ENCODE measurements at regions not wholly inside any gene's neighbourhood (a gene's known extent, or its start where the extent isn't known, plus 50 kb on each side); places are given as distances from the start of the nearest gene placed in this dataset.
"Not testable (repeated sequence)": the region's sequence is repeated elsewhere in the genome, so short reads cannot be mapped to it uniquely, and the experiment has no call there.

DNA sequence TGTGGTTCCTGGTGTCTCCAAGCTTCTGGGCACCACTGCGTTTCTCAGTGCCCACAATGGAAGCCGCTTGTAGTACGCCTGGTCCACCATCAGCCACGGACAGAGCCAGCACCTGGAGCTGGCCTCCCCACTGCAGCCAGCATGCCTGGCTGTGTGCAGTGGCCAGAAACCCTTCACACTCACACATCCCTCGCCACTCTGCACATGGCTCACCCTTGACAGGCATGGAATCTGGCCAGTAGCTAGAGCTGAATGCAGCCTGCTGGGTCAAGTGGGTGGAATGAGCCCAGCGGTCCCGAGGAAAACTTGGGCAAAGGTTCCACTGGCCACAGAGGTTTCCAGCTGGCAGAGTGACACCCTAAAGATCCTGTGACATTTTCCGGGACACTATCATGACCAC is 146.0 kb upstream of the ADO start:
- DNase-seq (ENCODE audit: low spot score): no peak

GRCh38 chr10:62661143-62661542 is 143.4 kb upstream of the ADO start:
- DNase-seq (ENCODE audit: low spot score): no peak

DNA sequence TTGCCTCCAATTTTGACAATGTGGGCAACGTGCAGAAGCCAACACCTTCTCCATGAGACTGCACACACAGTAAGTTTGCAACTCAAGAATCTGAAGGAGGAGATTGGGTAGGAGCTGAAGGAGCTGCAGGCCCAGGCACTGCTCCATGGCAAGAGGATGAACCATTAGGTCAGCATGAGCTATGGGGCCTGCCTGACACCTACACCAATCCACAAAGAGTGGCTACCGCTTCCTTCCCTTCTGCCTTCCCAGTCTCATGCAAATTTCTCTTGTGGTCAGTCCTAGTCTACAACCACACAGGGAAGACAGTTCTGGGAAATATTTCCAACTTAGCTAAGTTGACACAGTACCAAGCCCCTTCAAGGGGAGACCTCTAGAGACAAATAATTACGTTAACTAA is 142.0 kb upstream of the ADO start:
- no peak for DNase-seq (ENCODE audit: low spot score)

- no peak for DNase-seq (ENCODE audit: low spot score)
Measured at GRCh38 chr10:62665771-62666170, 138.7 kb upstream of the ADO start.

- no peak for DNase-seq (ENCODE audit: low spot score)
Measured at GRCh38 chr10:62666275-62666674, 138.2 kb upstream of the ADO start.

- DNase-seq (ENCODE audit: low spot score): no peak
Measured at GRCh38 chr10:62669341-62669740, 135.2 kb upstream of the ADO start.

- DNase-seq (ENCODE audit: low spot score): no peak
Measured at GRCh38 chr10:62671104-62671503, 133.4 kb upstream of the ADO start.

DNA sequence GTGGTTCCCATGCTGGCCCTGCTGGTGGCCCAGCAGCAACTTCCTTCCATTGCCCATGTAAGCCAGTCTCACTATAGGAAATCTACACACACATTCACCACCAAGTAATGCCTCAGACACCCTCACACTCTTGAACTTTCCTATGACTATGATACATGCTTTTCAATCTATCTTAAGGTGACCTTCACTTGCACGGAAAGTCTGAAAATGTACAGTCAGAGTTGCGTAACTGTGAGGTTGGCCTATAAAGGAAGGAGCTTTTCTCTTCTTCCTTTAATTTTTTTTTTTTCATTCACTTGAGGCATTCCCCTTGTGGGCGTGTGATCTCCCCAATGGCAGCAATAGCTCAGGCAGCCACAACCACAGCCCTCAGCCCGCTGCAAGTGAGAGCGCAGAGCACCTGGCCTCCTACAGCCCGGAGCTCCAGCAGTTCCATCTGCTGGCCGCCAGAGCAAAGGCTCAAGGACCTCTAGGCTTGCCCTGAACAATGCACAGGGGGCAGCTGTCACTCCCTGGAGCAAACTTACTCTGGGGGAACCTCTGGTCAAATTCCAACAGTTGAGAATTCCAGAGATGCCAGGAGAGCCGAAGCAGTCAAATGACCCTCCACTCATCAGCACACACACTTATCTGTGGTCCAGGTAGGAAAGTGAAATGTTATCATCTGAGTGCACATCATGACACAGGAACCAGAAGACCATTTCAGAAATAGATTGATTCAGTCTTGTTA is 123.1 kb upstream of the ADO start:
- no peak for DNase-seq (ENCODE audit: low spot score)

- no peak for DNase-seq (ENCODE audit: low spot score)
Measured at GRCh38 chr10:62684911-62685310, 119.6 kb upstream of the ADO start.

DNA sequence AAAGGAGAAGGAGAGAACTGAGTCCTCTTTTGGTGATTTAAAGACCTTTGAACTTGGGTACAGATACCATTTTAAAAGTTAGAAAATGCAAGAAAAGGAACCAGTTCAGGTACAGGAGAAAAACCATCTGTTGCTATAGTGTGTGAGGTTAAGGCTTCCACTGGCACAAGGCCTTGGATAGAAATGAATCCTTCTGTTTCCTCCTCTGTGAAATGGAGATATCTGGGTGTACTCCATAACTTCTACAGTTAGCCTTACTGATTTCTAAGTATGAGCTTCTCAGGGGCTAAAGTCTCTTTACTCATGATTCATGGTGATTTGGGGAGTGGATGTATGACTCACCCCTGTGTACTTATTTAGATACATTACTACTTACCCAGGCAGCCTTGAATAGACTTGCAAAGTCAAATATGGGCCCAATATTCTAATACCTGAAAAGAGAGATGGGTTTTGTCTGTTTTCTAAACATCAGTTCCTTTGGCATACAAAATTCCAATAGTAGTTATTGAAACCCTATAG is 117.2 kb upstream of the ADO start:
- DNase-seq (ENCODE audit: low spot score): no peak

DNA sequence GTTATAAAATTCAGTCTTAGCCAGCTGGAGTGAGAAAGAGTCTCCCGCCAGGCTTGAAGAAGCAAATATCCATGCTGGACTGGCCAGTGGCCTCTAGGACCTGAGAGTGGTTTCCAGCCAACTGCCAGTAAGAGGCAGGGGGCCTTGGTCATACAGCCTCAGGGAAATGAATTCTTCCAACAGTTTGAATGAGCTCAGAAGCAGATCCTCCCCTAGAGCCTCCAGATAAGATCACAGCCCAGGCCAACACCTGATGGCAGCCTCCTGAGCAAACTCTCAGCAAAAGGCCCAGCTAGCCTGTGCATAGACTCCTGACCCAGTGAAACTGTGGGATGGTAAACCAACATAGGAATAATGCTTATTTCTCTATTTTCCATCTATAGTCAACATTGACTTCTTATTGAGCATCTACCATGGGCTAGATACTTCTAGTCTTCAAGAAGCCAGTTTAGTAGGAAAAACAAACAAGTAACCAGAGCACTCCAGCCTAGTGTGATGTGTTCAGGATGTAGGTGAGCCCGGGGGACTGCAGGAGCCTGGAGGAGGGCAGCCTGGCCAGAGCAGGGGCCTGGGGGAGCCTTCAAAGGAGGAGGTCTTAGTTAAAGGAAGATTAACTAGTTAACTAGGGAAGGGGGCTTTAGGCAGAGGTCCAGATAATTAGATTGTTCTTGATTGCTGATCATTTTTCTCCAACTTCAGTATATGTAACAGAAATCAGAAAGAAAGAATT is 115.4 kb upstream of the ADO start:
- DNase-seq (ENCODE audit: low spot score): no peak

DNA sequence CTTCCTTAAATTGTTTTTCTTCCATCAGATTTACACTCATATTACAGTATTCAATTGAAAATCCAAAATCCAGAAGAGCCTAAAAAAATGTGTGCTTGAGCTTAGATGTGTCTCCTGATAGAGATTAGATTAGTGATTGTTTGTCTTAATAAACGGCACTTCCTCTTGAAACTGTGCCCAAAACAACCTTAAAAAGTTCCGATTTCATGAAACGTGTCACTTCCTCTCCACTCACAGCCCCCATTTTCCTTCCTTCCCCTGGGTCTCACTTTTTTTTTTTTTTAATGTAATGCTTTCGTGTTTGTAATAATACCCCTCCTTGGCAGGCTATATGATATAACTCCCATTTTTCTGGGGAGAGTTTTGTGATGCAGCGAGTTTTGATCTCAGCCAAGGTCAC is 114.8 kb upstream of the ADO start:
- DNase-seq (ENCODE audit: low spot score): no peak

DNA sequence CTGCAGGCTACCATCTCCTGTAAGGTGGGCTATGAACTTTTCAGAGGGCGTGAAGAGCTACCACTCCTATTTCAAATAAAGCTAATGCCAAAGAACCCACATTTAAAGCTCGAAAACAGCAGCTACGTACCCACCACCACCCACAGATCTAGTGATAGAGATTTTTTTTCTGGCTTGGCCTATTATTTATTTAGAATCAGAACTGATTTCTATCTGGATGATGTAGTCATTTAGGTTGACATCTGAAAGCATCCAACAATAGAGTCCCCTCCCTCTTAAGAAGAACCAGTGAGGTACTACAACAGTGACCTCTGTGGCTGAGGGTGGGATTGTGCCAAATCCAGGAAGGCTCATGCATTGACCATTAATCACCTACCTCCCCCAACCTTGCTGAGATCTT is 113.8 kb upstream of the ADO start:
- DNase-seq (ENCODE audit: low spot score): no peak

DNA sequence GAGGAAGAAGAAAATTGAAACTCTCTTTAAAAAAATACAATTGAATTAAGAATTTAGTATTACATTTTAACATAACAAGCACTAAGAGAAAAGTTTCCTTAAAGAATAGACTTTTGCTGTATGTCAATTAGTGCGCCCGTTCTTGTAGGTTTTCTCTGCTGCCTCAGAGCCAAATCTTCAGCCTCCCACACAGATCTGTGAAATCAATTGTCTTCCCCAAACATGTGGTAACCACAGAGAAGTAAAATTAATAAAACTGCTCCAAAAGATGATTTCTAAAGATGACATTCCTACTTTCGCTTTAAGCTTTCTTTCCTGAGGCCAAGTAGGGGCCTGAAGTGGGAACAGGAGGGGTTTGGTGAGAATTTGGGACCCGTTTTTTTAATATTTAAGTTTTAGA is 113.2 kb upstream of the ADO start:
- DNase-seq (ENCODE audit: low spot score): no peak

GRCh38 chr10:62692085-62692484 is 112.4 kb upstream of the ADO start:
- no peak for DNase-seq (ENCODE audit: low spot score)

- no peak for DNase-seq (ENCODE audit: low spot score)
Measured at GRCh38 chr10:62693306-62693705, 111.2 kb upstream of the ADO start.

- no peak for DNase-seq (ENCODE audit: low spot score)
Measured at GRCh38 chr10:62694537-62695126, 109.9 kb upstream of the ADO start.

DNA sequence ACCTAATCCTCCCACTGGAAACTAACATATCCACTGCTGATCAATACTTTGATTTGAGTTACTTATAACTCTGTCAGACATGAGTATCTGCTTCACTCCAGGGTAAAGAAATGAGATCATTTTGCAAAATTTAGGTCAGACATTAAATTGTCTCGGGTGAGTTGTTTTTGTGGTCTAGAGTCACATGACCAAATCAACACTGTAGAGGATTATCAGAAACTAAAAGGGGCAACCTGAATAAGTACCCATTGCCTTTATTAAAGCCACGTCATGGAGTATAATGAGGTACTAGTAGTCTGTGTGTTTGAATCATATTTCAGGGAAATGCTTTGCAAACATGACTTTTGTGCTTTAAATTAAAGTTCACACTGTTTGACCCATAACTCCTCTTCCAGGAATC is 107.7 kb upstream of the ADO start:
- DNase-seq (ENCODE audit: low spot score): no peak

- no peak for DNase-seq (ENCODE audit: low spot score)
Measured at GRCh38 chr10:62699148-62699547, 105.4 kb upstream of the ADO start.

GRCh38 chr10:62704121-62704520 is 100.4 kb upstream of the ADO start:
- not testable (repeated sequence) for DNase-seq (ENCODE audit: low spot score)

DNA sequence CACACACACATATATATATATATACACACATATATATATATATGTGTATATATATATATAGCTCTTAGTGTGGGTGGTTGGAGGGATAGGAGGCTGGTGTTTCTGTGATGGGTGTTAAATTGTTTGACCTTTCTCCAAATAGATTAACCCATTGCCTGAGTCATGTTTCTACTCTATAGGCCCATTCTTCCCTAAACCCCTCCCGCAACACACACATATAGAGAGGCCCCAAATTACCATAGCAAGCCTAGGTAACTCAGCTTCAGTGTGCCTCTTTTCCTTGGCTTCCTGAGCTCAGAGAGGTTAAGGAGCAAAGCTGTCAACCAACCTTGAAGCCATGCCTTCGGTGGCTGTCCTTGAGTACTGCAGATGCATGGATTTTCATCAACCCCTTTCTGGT is 98.7 kb upstream of the ADO start:
- no peak for DNase-seq (ENCODE audit: low spot score)

- no peak for DNase-seq (ENCODE audit: low spot score)
Measured at GRCh38 chr10:62707810-62708209, 96.7 kb upstream of the ADO start.

- no peak for DNase-seq (ENCODE audit: low spot score)
Measured at GRCh38 chr10:62708569-62708968, 96.0 kb upstream of the ADO start.

Measured in AG08396 (cell line).